H54 (cell line): ENCODE measurements at regions not wholly inside any gene's neighbourhood (a gene's known extent, or its start where the extent isn't known, plus 50 kb on each side); places are given as distances from the start of the nearest gene placed in this dataset.

Source experiments
- DNase-seq: peaks from one replicate; pipeline ENCODE4 v3.0.0; 2011; ENCODE audit warnings: low spot score, mixed read lengths; ENCODE audit not compliant: insufficient read length
- FAIRE-seq: peaks from 3 replicates; lab custom pipeline; 2011; peaks lifted over from hg19 to GRCh38; lab: Jason Lieb, UNC
- POLR2A ChIP-seq: IDR thresholded peaks from 2 replicates; pipeline ENCODE4 v1.6.1; 2011; ENCODE audit warnings: low read depth, mild to moderate bottlenecking, low read length

- DNase-seq = no peak
- FAIRE-seq = no peak
- no peak for TF ChIP-seq POLR2A
Measured at GRCh38 chr4:110840221-110840654, 217.4 kb upstream of the PITX2 start.

- DNase-seq (no peak), FAIRE-seq (no peak)
- TF ChIP-seq POLR2A = no peak
Measured at GRCh38 chr4:110848787-110849186, 225.9 kb upstream of the PITX2 start.

- DNase-seq (no peak), FAIRE-seq (no peak)
- no peak for TF ChIP-seq POLR2A
Measured at GRCh38 chr4:110849461-110849860, 226.6 kb upstream of the PITX2 start.

- DNase-seq (no peak), FAIRE-seq (no peak)
- TF ChIP-seq POLR2A = no peak
Measured at GRCh38 chr4:110850461-110851442, 227.9 kb upstream of the PITX2 start.

- FAIRE-seq (no peak), DNase-seq (no peak)
- no peak for TF ChIP-seq POLR2A
Measured at GRCh38 chr4:110851989-110852388, 229.1 kb upstream of the PITX2 start.

GRCh38 chr4:110852793-110853192 is 229.9 kb upstream of the PITX2 start:
- FAIRE-seq = no peak
- TF ChIP-seq POLR2A = no peak
- DNase-seq = no peak

GRCh38 chr4:110853242-110853641 is 230.4 kb upstream of the PITX2 start:
- DNase-seq = no peak
- TF ChIP-seq POLR2A = no peak
- no peak for FAIRE-seq

GRCh38 chr4:110854021-110854678 is 231.3 kb upstream of the PITX2 start:
- TF ChIP-seq POLR2A = no peak

GRCh38 chr4:110860125-110860524 is 237.2 kb upstream of the PITX2 start:
- no peak for TF ChIP-seq POLR2A
- DNase-seq (no peak), FAIRE-seq (no peak)

More at GRCh38 chr4:110854021-110854678, 231.3 kb upstream of the PITX2 start:
- DNase-seq (peak; percentile 3), FAIRE-seq (peak; percentile 90)

- no peak for FAIRE-seq
- no peak for DNase-seq
- no peak for TF ChIP-seq POLR2A
Measured at GRCh38 chr4:110860901-110861300, 238.0 kb upstream of the PITX2 start.

GRCh38 chr4:110865611-110866259 is 242.9 kb upstream of the PITX2 start:
- FAIRE-seq (peak; percentile 6), DNase-seq (no peak)
- TF ChIP-seq POLR2A = no peak

GRCh38 chr4:110867251-110867960 is 244.5 kb upstream of the PITX2 start:
- TF ChIP-seq POLR2A = no peak
- no peak for FAIRE-seq
- no peak for DNase-seq
